Testis (tissue), 2 donors: ENCODE measurements at regions not wholly inside any gene's neighbourhood (a gene's known extent, or its start where the extent isn't known, plus 50 kb on each side); places are given as distances from the start of the nearest gene placed in this dataset.

ENCODE experiments used
- DNase-seq: peaks from one replicate; pipeline ENCODE4 v3.0.0-alpha.2; 2019
- H3K27ac ChIP-seq, 2 donors: fragments of 200-600 bp; sonication (generic); one replicate each; pipeline ENCODE4 v1.5.1; 2019
- H3K27me3 ChIP-seq: fragments of 200-600 bp; sonication (generic); one replicate; pipeline ENCODE4 v1.5.1; 2019
- H3K36me3 ChIP-seq: fragments of 200-600 bp; sonication (generic); one replicate; pipeline ENCODE4 v1.5.1; 2017; ENCODE audit warnings: low read depth; ENCODE audit errors: missing control alignments
- H3K4me1 ChIP-seq: fragments of 200-600 bp; sonication (generic); one replicate; pipeline ENCODE4 v1.5.1; 2019
- H3K4me3 ChIP-seq, 2 donors: fragments of 200-600 bp; sonication (generic); one replicate each; pipeline ENCODE4 v1.5.1; 2017 to 2019
- H3K9me3 ChIP-seq: fragments of 200-600 bp; sonication (generic); one replicate; pipeline ENCODE4 v1.5.1; 2017
- CTCF ChIP-seq, 3 experiments: fragments of 450-650 bp in 2 of 3; fragments of 200-600 bp in 1 of 3; sonication (generic) in 1 of 3; IDR thresholded peaks; one replicate each; pipeline ENCODE4 v1.5.1; 2016 to 2019; ENCODE audit warnings: antibody characterized with exemption in 3 of 3, mild to moderate bottlenecking in 2 of 3, moderate library complexity in 1 of 3
- POLR2A ChIP-seq: fragments of 450-650 bp; IDR thresholded peaks from one replicate; pipeline ENCODE4 v1.6.1; 2017; ENCODE audit warnings: antibody characterized with exemption, mild to moderate bottlenecking, moderate library complexity
- WGBS, 2 donors: methylation state at CpG; one replicate each; pipeline ENCODE4 v1.1.5; 2018; 5-methylcytosine and 5-hydroxymethylcytosine counted together
- intact Hi-C: fragments of 100-400 bp; cut with DNase I; formaldehyde crosslinking; loops from one replicate; pipeline ENCODE4 v1.15.1; 2023; ENCODE audit warnings: low total_unique reads

GRCh38 chr2:193114827-193115226, 920.1 kb upstream of the TMEFF2 start:
- WGBS, 2 donors = 85 to 86% methylated on average over 1 of the region's 1 CpG
- H3K36me3 ChIP-seq = no peaks in the 10 kb centered on the region
- TF ChIP-seq CTCF (IDR thresholded peaks at IDR 0.05) (no peak), POLR2A (no peak)
- intact Hi-C loops = no loop called here
- H3K4me1 ChIP-seq = no peaks in the 10 kb centered on the region
- no peaks in the 10 kb centered on the region for H3K27me3 ChIP-seq
- H3K4me3 ChIP-seq = no peak overlapping the region
- H3K27ac ChIP-seq = no peak overlapping the region
- no peaks in the 10 kb centered on the region for H3K9me3 ChIP-seq
- no peak for DNase-seq

GRCh38 chr2:193112986-193113385, 918.3 kb upstream of the TMEFF2 start:
- H3K4me3 ChIP-seq = no peak overlapping the region
- H3K36me3 ChIP-seq = no peaks in the 10 kb centered on the region
- TF ChIP-seq CTCF (IDR thresholded peaks at IDR 0.05) (no peak), POLR2A (no peak)
- no peak overlapping the region for H3K27ac ChIP-seq
- no peak for DNase-seq
- no peaks in the 10 kb centered on the region for H3K4me1 ChIP-seq
- no peaks in the 10 kb centered on the region for H3K27me3 ChIP-seq
- 97 to 100% methylated on average over 1 of the region's 1 CpG for WGBS, 2 donors
- intact Hi-C loops = no loop called here
- H3K9me3 ChIP-seq = no peaks in the 10 kb centered on the region

GRCh38 chr2:193103064-193103463, 908.3 kb upstream of the TMEFF2 start:
- no peak for DNase-seq

GRCh38 chr2:193101591-193101990, 906.9 kb upstream of the TMEFF2 start:
- H3K4me3 ChIP-seq = no peak overlapping the region
- no peak overlapping the region for H3K27ac ChIP-seq
- no peak for DNase-seq
- H3K4me1 ChIP-seq = no peaks in the 10 kb centered on the region
- WGBS, 2 donors = 96 to 97% methylated on average over 5 of the region's 5 CpGs
- no peaks in the 10 kb centered on the region for H3K9me3 ChIP-seq
- intact Hi-C loops = no loop called here
- H3K27me3 ChIP-seq = no peaks in the 10 kb centered on the region
- no peaks in the 10 kb centered on the region for H3K36me3 ChIP-seq
- TF ChIP-seq CTCF (IDR thresholded peaks at IDR 0.05) (no peak), POLR2A (no peak)

More at GRCh38 chr2:193103064-193103463, 908.3 kb upstream of the TMEFF2 start:
- Histone ChIP-seq H3K27ac (no peak overlapping the region), H3K4me1 (no peaks in the 10 kb centered on the region), H3K9me3 (no peaks in the 10 kb centered on the region), H3K4me3 (no peak overlapping the region), H3K27me3 (no peaks in the 10 kb centered on the region), H3K36me3 (no peaks in the 10 kb centered on the region)
- WGBS, 2 donors = 41 to 57% methylated on average over 1 of the region's 1 CpG
- intact Hi-C loops = no loop called here
- no peak for TF ChIP-seq POLR2A
- no peak for TF ChIP-seq CTCF (IDR thresholded peaks at IDR 0.05)

- no peaks in the 10 kb centered on the region for H3K4me1 ChIP-seq
- no peak overlapping the region for H3K27ac ChIP-seq
- no peak for DNase-seq
- H3K27me3 ChIP-seq = no peaks in the 10 kb centered on the region
- intact Hi-C loops = no loop called here
- TF ChIP-seq CTCF (IDR thresholded peaks at IDR 0.05) = no peak
- no peak for TF ChIP-seq POLR2A
- H3K36me3 ChIP-seq = no peaks in the 10 kb centered on the region
- no peak overlapping the region for H3K4me3 ChIP-seq
- 68 to 74% methylated on average over 1 of the region's 1 CpG for WGBS, 2 donors
- no peaks in the 10 kb centered on the region for H3K9me3 ChIP-seq
These were observed 893.3 kb upstream of the TMEFF2 start for GRCh38 chr2:193088026-193088425.
